GM12878 (cell line): ENCODE measurements at regions not wholly inside any gene's neighbourhood (a gene's known extent, or its start where the extent isn't known, plus 50 kb on each side); places are given as distances from the start of the nearest gene placed in this dataset.
A peak's percentile ranks its signal among the peaks of the same experiment; 100 is the strongest.

Experiments used
- ATAC-seq: fragments of 200-7000 bp; cut with Tn5 transposase; 3 replicates; pipeline ENCODE4 v1.9.1; 2020; ENCODE audit warnings: mild to moderate bottlenecking, moderate library complexity
- BruUV-seq: library from RNA; stranded (reverse); fragments of 400-500 nt; replicated peaks from 2 replicates; lab custom pipeline; 2021; lab: Mats Ljungman, UMichigan
- CTCF ChIA-PET: fragments of 300-600 bp; sonication (Branson Sonifier 250); formaldehyde crosslinking; extraction: SDS; loops from one replicate; lab custom pipeline; 2021; ENCODE audit warnings: inconsistent platforms; lab: Yijun Ruan, JAX
- POLR2A ChIA-PET: fragments of 350-600 bp; formaldehyde crosslinking; extraction: SDS; loops from one replicate; lab custom pipeline; 2021; ENCODE audit warnings: inconsistent platforms; lab: Charles Lee
- RAD21 ChIA-PET: fragments of 300-600 bp; sonication (Branson Sonifier 250); formaldehyde crosslinking; loops from one replicate; lab custom pipeline; 2023; ENCODE audit warnings: antibody characterized with exemption; ENCODE audit not compliant: unreplicated experiment; lab: Charles Lee
- SMC1A ChIA-PET: fragments of 300-600 bp; sonication (Branson Sonifier 250); formaldehyde crosslinking; loops from one replicate; lab custom pipeline; 2023; ENCODE audit not compliant: unreplicated experiment, uncharacterized antibody; lab: Charles Lee
- DNase-seq: peaks from one replicate; pipeline ENCODE4 v3.0.0-alpha.2; 2011; ENCODE audit warnings: low read depth, low spot score
- FAIRE-seq: peaks from 3 replicates; lab custom pipeline; 2011; peaks lifted over from hg19 to GRCh38; lab: Jason Lieb, UNC
- H2AFZ ChIP-seq: 2 replicates; pipeline ENCODE4 v1.6.0; 2011; ENCODE audit warnings: low read depth, low read length, control low read depth; ENCODE audit not compliant: control insufficient read depth
- H3K27ac ChIP-seq: 2 replicates; pipeline ENCODE4 v1.5.1; 2011; ENCODE audit warnings: control low read depth; ENCODE audit not compliant: control insufficient read depth, insufficient read depth
- H3K27me3 ChIP-seq, 2 experiments: replicated peaks in 1 of 2; 2 replicates each; pipeline versions ENCODE4 v1.6.0 to v1.6.1; 2011; ENCODE audit warnings: low read length in 1 of 2; ENCODE audit not compliant: control insufficient read depth in 2 of 2, insufficient read depth in 2 of 2
- H3K36me3 ChIP-seq, 2 experiments: 2 replicates each; pipeline ENCODE4 v1.5.1; 2011; ENCODE audit warnings: low read length in 1 of 2; ENCODE audit not compliant: control insufficient read depth in 2 of 2, insufficient read depth in 2 of 2
- H3K4me1 ChIP-seq: 2 replicates; pipeline ENCODE4 v1.6.1; 2011; ENCODE audit warnings: mild to moderate bottlenecking, low read length, moderate library complexity, mixed read lengths; ENCODE audit not compliant: control insufficient read depth, insufficient read depth
- H3K4me2 ChIP-seq: 2 replicates; pipeline ENCODE4 v1.6.0; 2011; ENCODE audit warnings: control low read depth; ENCODE audit not compliant: control insufficient read depth, insufficient read depth
- H3K4me3 ChIP-seq: fragments of 200-600 bp; sonication (generic); 2 replicates; pipeline ENCODE4 v1.5.1; 2016
- H3K79me2 ChIP-seq: 2 replicates; pipeline ENCODE4 v1.6.0; 2011; ENCODE audit warnings: low read length; ENCODE audit not compliant: control insufficient read depth, insufficient read depth
- H3K9ac ChIP-seq: 2 replicates; pipeline ENCODE4 v1.8.0; 2011; ENCODE audit warnings: low read length, control low read depth, mixed read lengths; ENCODE audit not compliant: control insufficient read depth, insufficient read depth
- H3K9me3 ChIP-seq: replicated peaks from 3 replicates; pipeline ENCODE4 v1.5.1; 2011; ENCODE audit warnings: mild to moderate bottlenecking, low read length; ENCODE audit not compliant: control insufficient read depth, insufficient read depth
- H4K20me1 ChIP-seq: 2 replicates; pipeline ENCODE4 v1.6.0; 2011; ENCODE audit not compliant: control insufficient read depth, insufficient read depth
- ATF7 ChIP-seq: fragments of 450-650 bp; IDR thresholded peaks from 2 replicates; pipeline ENCODE4 v1.6.1; 2016; ENCODE audit warnings: low read depth, mild to moderate bottlenecking
- CHD1 ChIP-seq: IDR thresholded peaks from 2 replicates; pipeline ENCODE4 v1.6.1; 2012; ENCODE audit warnings: low read depth, low read length, improper control_type of control experiment
- EP300 ChIP-seq, 2 experiments: fragments of 150-350 bp in 1 of 2; IDR thresholded peaks; 2 replicates each; pipeline ENCODE4 v1.6.1; 2011 to 2012; ENCODE audit warnings: low read depth in 2 of 2, low read length in 2 of 2, borderline replicate concordance in 1 of 2, improper control_type of control experiment in 1 of 2, inconsistent platforms in 1 of 2; ENCODE audit not compliant: control insufficient read depth in 1 of 2
- KLF5 ChIP-seq: fragments of 450-650 bp; IDR thresholded peaks from 2 replicates; pipeline ENCODE4 v1.6.1; 2014; ENCODE audit warnings: mild to moderate bottlenecking; ENCODE audit not compliant: partially characterized antibody
- SIN3A ChIP-seq: IDR thresholded peaks from 2 replicates; pipeline ENCODE4 v1.6.1; 2012; ENCODE audit warnings: low read depth, low read length, improper control_type of control experiment
- TCF3 ChIP-seq: IDR thresholded peaks from 2 replicates; pipeline ENCODE4 v1.6.1; 2012; ENCODE audit warnings: low read depth, mild to moderate bottlenecking, low read length, borderline replicate concordance; ENCODE audit not compliant: insufficient read depth
- ZNF622 ChIP-seq: fragments of 450-650 bp; IDR thresholded peaks from 2 replicates; pipeline ENCODE4 v1.6.1; 2017; ENCODE audit warnings: mild to moderate bottlenecking, inconsistent platforms
- WGBS: methylation state at CpG from one replicate; pipeline ENCODE4 v1.1.6; 2016; ENCODE audit warnings: low lambda C conversion rate; ENCODE audit not compliant: insufficient replicate concordance, insufficient coverage; ENCODE audit errors: missing lambda C conversion rate; 5-methylcytosine and 5-hydroxymethylcytosine counted together
- in situ Hi-C: fragments of 300-500 bp; cut with MboI; formaldehyde crosslinking; loops from 9 replicates; pipeline ENCODE4 v1.14.3; 2018; ENCODE audit warnings: mixed read lengths
- intact Hi-C: fragments of 100-400 bp; cut with micrococcal nuclease; formaldehyde crosslinking; loops from one replicate; pipeline ENCODE4 v1.14.2; 2022; ENCODE audit not compliant: unreplicated experiment

GRCh38 chr6:86728976-86729375 is 208.4 kb upstream of the HTR1E start:
- SMC1A ChIA-PET, result no interaction called here

GRCh38 chr6:86724695-86725094 is 212.6 kb upstream of the HTR1E start:
- no peak overlapping the region for H2AFZ ChIP-seq
- no peak for DNase-seq
- no peaks in the 10 kb centered on the region for H3K27me3 ChIP-seq
- no peaks in the 10 kb centered on the region for H3K4me1 ChIP-seq
- no peak overlapping the region for H3K4me2 ChIP-seq
- TF ChIP-seq CHD1 (no peak), ZNF622 (no peak), EP300 (IDR thresholded peaks at IDR 0.05; ENCODE audit: borderline replicate concordance in 1 of 2, control insufficient read depth in 1 of 2, low read depth in 2 of 2, low read length in 2 of 2) (no peak)
- no peaks in the 10 kb centered on the region for H3K79me2 ChIP-seq
- no peaks in the 10 kb centered on the region for H3K9me3 ChIP-seq
- no peaks in the 10 kb centered on the region for H4K20me1 ChIP-seq
- H3K4me3 ChIP-seq, result no peak overlapping the region
- H3K9ac ChIP-seq, result no peak overlapping the region
- no peak for ATAC-seq
- CTCF ChIA-PET, result no interaction called here
- SMC1A ChIA-PET, result no interaction called here
- WGBS, result 39% methylated on average over 4 of the region's 4 CpGs
- H3K36me3 ChIP-seq, result no peaks in the 10 kb centered on the region
- no TSS peak for BruUV-seq
- no peak overlapping the region for H3K27ac ChIP-seq
- intact Hi-C loops (no loop called here), in situ Hi-C loops (no loop called here)
- FAIRE-seq, result no peak
- RAD21 ChIA-PET, result no interaction called here
- POLR2A ChIA-PET, result no interaction called here

More at GRCh38 chr6:86728976-86729375, 208.4 kb upstream of the HTR1E start:
- Histone ChIP-seq H2AFZ (no peak overlapping the region), H4K20me1 (no peaks in the 10 kb centered on the region), H3K27ac (no peak overlapping the region), H3K79me2 (no peaks in the 10 kb centered on the region), H3K4me1 (no peaks in the 10 kb centered on the region), H3K9me3 (no peaks in the 10 kb centered on the region), H3K4me2 (no peak overlapping the region), H3K36me3 (no peaks in the 10 kb centered on the region; a peak in 1 of 4 replicates), H3K9ac (no peak overlapping the region), H3K27me3 (no peaks in the 10 kb centered on the region), H3K4me3 (no peak overlapping the region)
- 26% methylated on average over 2 of the region's 2 CpGs for WGBS
- intact Hi-C loops (no loop called here), in situ Hi-C loops (no loop called here)
- BruUV-seq, result no TSS peak
- DNase-seq (no peak), ATAC-seq (no peak), FAIRE-seq (no peak)
- CTCF ChIA-PET, result no interaction called here
- RAD21 ChIA-PET, result no interaction called here
- TF ChIP-seq TCF3, result no peak
- no peak for TF ChIP-seq SIN3A
- peak; percentile 20; the same call in 1 of the 2 replicates for TF ChIP-seq ATF7
- TF ChIP-seq KLF5, result no peak
- POLR2A ChIA-PET, result no interaction called here
